ENCODE measurements at regions not wholly inside any gene's neighbourhood (a gene's known extent, or its start where the extent isn't known, plus 50 kb on each side); places are given as distances from the start of the nearest gene placed in this dataset.

GRCh38 chr7:25399000-25399750 is 170.9 kb upstream of the NPVF start:
- ChIA-PET POLR2A (no interaction called here), CTCF (no interaction called here)
- no peak for TF ChIP-seq CTCF (IDR thresholded peaks at IDR 0.05; ENCODE audit: insufficient read depth, low read length, missing control alignments)
- no peak overlapping the region for H3K4me3 ChIP-seq (ENCODE audit: low read depth, low read length)
- no peak for DNase-seq (ENCODE audit: low read depth, low spot score)

GRCh38 chr7:25402532-25402931 is 174.2 kb upstream of the NPVF start:
- TF ChIP-seq CTCF (IDR thresholded peaks at IDR 0.05; ENCODE audit: insufficient read depth, low read length, missing control alignments), result no peak
- POLR2A ChIA-PET, result no interaction called here
- DNase-seq (ENCODE audit: low read depth, low spot score), result no peak
- CTCF ChIA-PET, result interaction anchor here (1.1 kb wide), 1 partner anchor 449 kb away, joined by 3 read pairs; no protein-coding TSS in a partner anchor
- no peak overlapping the region for H3K4me3 ChIP-seq (ENCODE audit: low read depth, low read length)

- CTCF ChIA-PET, result interaction anchor here (2.6 kb wide), 1 partner anchor 15 kb away, joined by 8 read pairs; no protein-coding TSS in a partner anchor
- DNase-seq (ENCODE audit: low read depth, low spot score), result no peak
- POLR2A ChIA-PET, result no interaction called here
- H3K4me3 ChIP-seq (ENCODE audit: low read depth, low read length), result no peak overlapping the region
- TF ChIP-seq CTCF (IDR thresholded peaks at IDR 0.05; ENCODE audit: insufficient read depth, low read length, missing control alignments), result no peak
These were observed 177.4 kb upstream of the NPVF start for GRCh38 chr7:25405736-25406135.

- no peak overlapping the region for H3K4me3 ChIP-seq (ENCODE audit: low read depth, low read length)
- no peak for TF ChIP-seq CTCF (IDR thresholded peaks at IDR 0.05; ENCODE audit: insufficient read depth, low read length, missing control alignments)
- ChIA-PET CTCF (no interaction called here), POLR2A (no interaction called here)
- DNase-seq (ENCODE audit: low read depth, low spot score), result no peak
These were observed 178.8 kb upstream of the NPVF start for GRCh38 chr7:25407053-25407452.

GRCh38 chr7:25408012-25408687 is 179.9 kb upstream of the NPVF start:
- DNase-seq (ENCODE audit: low read depth, low spot score), result no peak
- no peak overlapping the region for H3K4me3 ChIP-seq (ENCODE audit: low read depth, low read length)
- TF ChIP-seq CTCF (IDR thresholded peaks at IDR 0.05; ENCODE audit: insufficient read depth, low read length, missing control alignments), result no peak
- POLR2A ChIA-PET, result no interaction called here
- CTCF ChIA-PET, result no interaction called here

- no peak overlapping the region for H3K4me3 ChIP-seq (ENCODE audit: low read depth, low read length)
- POLR2A ChIA-PET, result no interaction called here
- no peak for TF ChIP-seq CTCF (IDR thresholded peaks at IDR 0.05; ENCODE audit: insufficient read depth, low read length, missing control alignments)
- CTCF ChIA-PET, result no interaction called here
- no peak for DNase-seq (ENCODE audit: low read depth, low spot score)
These were observed 180.6 kb upstream of the NPVF start for GRCh38 chr7:25408876-25409275.

Measured in AG04449 (cell line).